COLO829 (cell line): ENCODE measurements at regions not wholly inside any gene's neighbourhood (a gene's known extent, or its start where the extent isn't known, plus 50 kb on each side); places are given as distances from the start of the nearest gene placed in this dataset.

Experiments
- DNase-seq: peaks from one replicate; pipeline ENCODE4 v3.0.0; 2012; ENCODE audit warnings: low spot score

DNA sequence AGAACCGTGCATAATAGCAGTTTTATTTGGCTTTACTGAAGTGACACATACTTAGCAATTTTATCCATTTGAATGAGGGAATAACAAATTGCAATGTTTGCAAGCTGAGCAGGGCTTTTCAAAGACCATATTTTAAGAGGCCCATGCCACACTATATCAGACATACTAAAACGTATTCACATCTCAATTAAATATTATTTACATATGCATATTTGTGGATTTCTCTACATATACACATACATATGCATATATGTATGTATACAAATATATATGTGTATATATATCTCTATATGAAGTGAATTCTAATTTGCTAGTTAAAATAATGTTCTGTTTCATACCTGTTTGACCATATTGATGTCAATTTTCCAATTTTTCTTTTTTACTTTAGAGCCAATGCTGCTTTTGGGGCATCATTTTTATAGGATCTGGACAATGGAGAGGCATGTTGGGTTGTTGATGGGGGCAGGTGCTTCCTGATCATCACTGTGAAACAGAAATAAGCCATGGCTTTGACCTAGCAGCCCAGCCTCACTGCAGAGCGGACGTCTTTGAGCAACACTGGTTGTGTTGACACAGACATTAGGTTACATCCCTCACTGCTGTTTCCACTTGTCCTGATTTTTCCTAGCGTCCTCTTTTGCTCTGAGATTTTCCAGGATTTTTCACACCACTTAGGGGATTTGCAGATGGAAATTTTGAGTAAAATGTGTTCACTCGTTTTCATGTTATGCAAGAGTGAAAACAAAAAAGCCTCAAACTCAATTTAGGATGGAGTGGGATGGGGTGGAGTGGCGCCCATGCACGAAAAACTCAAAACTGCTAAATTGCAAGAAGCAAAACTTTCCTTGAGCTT is 56.9 kb downstream of the RDH14 start:
- no peak for DNase-seq

DNA sequence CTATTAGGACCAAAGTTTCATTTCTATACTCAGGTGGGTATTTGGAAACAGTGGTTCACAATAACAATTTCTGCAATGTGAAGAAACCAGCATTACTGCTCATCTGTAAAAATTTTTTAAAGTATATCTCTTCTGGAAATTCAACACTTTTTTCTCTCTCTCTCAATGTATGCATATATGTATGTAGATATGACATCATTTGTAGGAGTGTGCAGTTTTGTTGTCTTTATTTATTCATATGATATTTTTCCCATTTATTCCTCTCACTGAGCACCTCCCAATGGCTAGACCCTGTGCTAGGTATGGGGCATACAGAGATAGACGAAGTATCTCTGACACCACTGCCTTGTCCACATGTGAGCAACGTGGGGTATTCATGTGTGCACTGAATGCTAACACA is 58.3 kb downstream of the RDH14 start:
- no peak for DNase-seq

DNA sequence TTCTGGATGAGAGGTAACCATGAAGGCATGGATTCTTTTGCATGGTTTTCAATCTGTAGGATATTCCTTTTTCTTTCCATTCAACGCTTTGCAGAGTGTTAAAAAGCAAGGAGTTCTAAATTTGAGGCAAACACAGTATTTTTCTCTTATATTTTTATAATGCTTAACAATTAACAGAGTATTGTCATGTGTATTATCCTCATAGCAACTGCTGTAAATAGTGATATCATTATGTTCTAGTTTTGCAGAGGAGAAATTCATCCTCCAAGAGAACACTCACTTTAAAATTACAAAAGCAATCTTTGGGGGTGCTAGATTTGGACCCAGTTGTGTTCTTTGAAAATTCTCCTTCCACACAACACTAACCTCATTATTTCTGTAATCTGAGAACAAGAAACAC is 58.7 kb downstream of the RDH14 start:
- no peak for DNase-seq

DNA sequence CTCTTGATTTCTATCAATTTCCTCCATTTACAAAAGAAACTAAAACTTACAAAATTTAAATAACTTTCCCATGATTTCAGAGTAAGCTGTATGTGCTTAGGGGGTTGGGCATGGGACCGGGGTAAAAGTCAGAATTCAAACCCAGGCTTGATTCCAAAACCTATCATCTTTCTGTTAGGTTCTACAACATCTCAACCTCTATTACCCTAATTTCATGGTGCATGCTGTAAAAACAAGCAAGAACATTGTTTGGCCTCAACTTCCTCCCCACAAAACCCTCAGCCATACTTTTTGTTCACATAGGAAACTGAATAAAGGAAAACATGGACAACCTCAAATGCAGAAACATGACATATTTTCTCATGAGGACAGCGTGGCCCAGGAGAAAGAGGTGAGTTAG is 59.3 kb downstream of the RDH14 start:
- no peak for DNase-seq

DNA sequence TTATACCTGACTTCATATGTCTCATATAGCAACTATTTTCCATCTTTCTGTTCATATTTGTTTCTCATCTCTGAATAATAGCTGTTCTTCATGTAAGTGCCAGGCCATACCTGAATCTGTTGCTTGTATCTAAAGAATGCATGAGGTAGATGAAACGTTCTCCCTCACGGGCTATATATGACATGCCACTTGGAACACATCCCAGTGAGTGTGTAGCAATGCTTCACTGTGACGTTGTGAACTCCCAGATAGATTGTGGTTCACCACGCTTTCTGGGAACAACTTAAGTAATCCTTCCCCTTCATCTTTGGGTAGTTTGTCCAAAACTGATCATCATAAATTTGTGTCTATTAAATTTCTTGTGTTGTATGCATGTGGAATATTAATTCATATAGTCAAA is 60.1 kb downstream of the RDH14 start:
- DNase-seq: no peak

DNA sequence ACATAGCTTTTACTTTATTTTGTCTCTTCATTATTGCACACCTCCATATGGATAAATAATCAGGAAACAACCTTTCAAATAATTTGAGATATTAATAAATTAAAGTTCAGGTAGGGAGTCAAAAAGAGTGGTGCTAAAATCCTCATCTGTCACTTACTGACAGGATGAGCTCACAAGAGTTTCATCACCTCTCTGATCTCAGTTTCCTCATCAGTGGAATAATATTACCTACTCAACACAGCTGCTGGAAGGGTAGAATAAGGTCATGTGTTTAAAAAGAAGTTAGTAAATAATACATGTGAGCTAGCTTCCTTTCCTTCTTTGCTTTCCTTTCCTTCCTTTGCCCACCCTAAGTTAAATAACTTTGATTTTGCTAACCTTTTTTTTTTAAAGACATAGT is 61.9 kb downstream of the RDH14 start:
- DNase-seq: no peak

DNA sequence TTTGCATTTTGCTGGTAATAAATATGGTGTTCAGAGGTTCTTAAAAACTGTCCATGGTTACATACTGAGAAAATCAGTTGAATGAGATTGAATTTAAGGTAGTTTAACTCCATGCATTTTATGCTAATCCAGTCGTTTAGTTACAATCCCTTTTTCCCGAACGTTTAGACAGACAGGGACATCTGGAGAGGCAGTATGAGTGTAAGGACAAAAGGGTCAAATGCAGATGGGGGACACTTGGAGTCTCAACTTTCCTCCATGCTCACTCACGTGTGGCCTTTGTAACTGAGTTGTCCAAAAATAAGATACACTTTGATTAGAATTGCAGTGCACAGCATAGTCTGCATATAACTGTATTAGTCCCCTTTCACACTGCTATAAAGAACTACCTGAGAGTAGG is 63.9 kb downstream of the RDH14 start:
- DNase-seq: no peak

DNA sequence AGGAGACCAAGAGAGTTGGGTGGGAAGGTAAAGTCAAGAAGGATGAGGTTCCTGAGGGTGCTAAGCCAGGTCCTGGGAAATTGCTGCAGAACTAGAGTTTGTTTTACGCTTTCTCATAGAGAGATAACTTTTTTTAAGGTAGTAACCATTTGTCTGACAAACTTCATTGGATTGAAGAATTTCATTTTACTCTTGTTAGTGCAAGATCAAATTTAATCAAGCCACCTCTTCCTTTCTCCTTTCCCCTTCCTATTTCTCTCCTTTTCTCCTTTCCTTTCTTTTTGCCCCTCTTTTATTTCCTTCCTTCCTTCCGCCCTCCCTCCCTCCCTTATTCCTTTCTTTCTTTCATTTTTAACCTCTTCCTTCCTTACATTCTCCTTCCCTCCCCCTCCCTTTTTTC is 65.4 kb downstream of the RDH14 start:
- no peak for DNase-seq

DNA sequence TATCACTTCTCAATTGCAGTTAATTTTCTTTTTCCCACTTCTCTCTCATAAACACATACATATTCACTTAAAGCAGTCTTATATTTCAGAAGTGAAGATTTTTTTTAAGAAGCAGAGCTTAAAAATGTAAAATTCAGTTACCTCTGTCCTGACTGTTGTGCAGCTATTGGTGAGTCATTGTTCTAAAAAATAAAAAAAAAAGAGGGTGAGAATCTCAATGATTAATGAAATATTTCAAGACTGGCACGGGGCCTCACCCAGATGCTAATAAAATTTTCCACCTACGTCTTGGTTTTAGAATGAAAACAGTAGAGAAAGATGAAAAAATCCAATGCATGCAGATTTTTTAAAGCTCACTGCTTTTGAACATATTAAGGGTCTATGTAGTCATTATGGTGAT is 67.7 kb downstream of the RDH14 start:
- no peak for DNase-seq

DNA sequence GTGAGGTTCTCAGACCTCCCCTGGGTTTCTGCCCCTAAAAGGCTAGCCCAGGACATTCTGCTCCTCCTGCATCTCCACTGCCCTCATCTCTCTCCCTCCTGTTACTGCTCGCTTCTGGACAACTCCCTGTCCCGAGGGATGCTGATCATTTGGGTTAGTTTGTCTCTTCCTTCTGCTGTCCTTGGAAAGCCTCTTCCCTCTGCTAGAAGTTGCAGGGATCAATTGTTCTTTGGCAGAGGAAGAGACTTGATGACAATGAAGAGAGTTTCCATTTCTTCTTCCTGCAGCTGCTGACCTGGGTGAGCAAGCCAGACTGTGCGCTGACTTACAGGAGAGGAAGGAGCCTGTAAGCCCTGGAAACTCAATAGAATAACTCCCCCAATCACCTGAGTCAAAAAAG is 68.9 kb downstream of the RDH14 start:
- no peak for DNase-seq

DNA sequence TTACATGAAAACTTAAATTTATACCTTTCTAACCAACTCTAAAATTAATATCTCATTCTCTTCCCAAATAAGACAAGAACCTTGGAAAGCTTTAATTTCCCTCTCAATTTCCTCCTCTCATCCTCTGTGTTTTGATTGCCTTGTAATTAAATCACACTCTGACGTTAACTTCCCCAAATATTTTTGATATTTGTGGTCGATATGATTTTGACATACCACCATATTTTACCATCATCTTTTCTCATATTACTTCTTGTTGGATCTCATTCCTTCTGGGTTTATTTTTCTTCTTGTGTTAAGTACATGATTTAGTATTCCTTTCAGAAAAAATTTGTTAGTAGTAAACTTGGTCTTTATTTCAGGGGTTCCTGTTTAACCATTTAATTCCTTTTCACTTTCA is 69.6 kb downstream of the RDH14 start:
- no peak for DNase-seq

DNA sequence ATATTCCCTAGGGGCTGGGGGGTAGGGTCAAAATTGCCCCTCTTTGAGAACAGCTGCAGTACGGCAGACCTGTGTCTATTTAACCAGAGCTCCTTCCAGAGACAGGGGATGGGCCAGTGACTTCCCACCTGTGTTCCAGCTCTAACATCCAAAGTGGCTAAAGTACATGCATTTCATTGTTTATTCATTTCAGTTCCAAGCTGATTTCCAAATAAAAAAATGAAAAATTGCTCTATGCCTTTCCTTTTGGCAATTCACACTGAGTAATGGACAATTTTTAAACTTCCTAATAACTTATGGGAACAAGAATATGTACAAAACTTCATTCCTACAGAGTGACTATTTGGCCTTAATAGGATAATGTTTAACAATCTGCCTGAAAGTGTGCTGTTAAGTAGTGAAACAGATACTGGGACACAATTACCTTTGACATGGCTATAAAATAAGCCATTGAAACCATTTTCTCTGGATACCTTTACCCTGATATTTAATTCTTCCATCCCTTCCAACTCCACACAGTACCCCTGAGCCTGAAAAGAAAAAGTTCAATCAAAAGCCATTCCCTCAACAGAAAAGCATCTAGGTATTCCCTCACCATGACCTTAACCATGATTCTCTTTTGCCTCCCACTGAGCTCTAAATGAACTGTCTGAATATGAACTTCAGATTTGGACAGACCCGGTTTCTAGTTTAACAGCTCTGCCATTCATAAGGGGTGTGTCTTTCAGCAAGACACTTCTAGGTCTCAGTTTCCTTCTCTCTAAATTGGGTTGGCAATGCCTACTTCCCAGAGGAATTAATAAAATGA is 73.1 kb downstream of the RDH14 start:
- no peak for DNase-seq

DNA sequence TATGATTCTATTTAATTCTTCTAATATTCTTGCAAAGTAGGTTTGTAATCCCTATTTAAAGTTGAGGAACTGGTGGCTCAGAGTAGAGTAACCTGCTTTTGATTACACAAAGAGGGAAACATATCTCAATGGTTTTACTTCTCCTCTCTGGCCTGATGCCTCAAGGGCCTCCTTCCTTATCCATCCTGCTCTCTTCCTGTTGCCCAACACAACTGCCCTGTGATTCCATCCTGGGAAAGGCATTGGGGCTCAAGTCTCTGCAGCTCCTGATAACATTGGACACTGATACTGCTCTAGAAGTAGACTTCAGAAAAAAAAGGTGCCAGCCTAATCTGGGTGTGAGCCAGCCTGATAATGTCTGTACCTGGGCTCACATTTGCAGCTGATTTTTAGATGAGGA is 75.8 kb downstream of the RDH14 start:
- no peak for DNase-seq

DNA sequence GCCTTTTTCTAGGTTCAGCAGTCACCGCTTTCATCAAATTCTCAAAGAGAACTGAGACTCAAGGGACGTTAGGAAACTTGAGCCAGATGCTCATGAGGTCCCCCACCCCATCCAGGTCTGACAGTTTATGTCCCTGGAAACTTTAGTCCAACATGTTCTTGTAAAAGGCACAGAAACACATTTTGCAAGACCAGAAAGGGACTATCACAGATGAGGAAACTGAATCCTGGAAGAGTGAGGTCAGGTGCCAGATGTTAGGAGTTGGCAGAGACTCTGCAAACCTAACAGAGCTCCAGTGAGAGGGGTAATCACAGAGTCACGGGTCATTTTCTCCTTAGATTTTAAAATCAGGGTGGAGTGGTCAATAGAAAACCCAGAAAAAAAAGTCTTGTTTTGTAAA is 76.6 kb downstream of the RDH14 start:
- DNase-seq: no peak

DNA sequence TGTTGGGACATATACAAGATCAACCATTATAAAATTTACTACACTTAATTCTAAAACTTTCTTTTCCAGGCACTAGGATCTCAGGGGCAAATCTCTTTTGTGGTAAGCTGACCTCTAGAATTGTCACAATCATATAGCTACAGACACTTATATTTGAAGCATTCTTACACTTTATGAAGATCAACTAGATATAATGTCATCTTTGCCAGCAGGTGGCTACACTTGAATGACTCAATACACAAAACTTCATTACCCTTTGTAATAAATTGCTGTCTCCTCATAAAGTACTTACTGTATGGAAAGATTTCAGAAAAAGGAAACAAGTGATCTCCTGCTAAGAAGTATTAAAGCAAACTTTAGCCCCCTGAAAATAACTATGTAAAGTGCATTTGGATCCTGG is 77.8 kb downstream of the RDH14 start:
- no peak for DNase-seq

DNA sequence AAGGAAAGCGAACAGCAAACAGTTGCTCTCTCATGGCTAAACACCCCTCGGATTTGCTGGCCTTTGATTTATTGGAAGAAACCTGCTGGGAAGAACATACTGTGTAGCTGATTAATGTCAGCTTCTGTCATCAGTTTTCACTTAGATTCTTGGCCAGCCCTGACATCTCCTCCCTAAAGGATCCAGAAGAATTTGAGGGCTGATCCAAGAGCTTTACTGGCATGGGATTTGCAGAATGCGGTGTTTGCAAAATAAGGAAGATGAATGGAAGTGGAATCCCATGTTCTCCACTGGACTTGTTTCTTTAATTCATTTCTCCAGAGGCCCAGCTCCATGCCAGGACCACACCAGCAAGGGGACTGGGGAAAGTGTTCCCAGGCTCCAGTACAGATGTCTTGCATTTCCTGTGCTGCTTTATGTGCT is 80.5 kb downstream of the RDH14 start:
- DNase-seq: no peak

DNA sequence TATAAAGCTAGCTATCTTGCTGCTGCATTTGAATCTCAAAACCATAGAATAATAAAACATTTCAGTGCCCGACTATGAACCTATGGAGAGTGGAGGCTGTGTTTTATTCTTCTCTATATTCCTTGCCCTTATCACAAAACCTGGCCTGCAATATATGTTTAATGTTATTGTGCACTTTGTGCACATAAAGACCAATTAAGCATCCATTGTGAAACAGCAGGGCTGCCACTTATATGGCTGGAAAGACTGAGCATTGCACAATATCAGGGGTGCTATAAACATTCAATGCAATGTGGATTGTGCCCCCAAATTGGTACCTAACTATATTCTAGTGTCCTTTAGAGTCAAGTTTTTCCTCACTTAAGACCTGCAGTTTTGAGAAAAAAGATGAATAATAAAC is 83.2 kb downstream of the RDH14 start:
- DNase-seq: no peak

DNA sequence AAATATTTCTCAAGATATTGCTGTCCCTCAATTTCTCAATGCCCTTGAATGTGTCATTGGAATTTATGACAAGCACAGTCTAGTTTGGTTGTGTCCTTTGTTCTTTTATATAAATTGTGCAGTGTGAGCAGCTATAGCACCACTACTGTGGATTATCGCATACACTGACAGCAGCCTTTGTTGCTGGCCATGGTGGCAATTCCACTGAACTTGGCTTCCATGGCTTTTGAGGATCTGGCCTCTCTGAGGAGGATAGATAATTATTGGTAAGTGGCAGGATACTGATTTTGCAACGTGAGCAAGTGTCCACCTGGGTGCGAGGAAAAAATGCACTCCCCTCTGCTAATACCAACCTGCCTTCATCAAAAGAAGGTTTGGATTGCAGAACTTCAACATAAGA is 84.0 kb downstream of the RDH14 start:
- no peak for DNase-seq

DNA sequence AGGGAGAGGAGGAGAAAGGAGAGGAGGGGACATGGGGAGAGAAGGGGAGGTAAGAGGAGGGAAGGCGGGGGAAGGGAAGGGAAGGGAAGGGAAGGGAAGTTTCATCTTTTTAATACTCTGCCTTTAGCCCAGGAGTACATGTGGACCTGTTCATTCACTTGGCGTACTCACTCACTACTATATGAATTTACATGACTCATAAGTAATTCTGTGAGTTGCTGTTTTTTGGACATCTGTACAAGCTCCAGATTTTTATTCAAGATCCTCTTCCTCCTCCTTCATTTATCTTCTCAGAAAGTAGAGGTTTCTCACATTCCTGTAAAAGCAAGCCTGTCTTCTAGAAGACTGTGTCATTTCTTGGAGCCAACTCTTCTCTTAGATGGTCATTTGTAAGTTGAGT is 84.6 kb downstream of the RDH14 start:
- DNase-seq: no peak

DNA sequence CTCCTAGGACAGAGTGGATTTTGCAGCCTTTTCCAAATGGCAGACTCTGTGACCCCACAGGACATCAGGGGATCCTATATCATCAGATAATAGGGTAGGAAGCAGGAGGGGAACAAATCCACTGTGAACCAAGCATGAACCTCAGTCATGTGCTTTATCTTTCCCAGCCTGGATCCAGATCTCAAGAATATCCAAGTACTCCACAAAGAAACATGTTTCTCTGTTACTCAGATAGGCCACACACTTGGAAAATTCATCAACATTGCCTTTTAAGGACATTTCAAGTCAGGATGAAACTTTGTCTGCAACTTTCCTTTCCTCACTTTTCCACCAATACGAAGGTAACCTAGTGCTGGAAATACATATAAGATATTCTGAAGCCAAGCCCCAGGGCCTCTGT is 85.8 kb downstream of the RDH14 start:
- no peak for DNase-seq

DNA sequence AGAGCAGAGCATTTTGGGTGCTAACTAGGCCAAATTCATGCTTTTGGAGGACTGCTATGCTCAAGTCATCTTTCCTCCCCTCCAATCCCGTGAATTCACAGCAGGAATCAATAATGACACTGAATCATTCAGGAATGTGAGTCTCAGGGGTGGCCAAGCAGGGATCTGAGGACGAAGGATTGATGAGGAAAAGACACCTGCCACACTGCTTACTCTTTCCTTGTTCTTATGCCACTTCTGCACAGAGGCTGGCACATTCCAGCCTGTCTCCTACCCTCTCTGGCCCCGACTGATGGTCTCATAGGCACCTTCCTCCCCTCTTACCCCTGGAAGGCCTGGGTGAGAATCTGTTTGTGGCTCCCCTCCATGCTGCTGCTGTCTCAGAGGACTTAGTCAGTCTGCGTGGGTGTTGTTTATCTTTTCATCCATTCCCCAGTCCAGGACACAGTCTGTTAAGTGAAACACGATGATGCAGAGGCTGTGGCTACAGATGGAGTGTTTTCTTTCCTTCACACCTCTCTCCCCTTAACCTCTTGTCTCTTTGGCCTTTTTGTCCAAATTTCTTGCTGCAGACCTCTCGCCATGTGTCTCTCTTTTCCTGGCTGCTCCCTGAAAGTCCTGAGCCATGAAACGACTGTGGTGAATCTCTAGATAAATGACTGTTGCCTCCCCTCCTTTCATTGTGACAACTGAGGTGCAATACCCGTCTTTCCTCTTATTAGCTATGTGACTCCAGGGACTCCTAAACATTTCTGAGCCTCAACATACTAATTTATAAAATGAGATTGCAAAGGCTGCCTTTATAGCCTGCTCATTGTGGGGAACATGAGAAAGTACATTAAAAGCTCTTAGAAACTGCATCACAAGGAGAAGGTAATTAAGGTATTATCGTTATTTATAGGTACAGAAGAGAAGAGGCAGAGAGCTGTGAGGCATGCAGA is 86.9 kb downstream of the RDH14 start:
- DNase-seq: peak; percentile 39

DNA sequence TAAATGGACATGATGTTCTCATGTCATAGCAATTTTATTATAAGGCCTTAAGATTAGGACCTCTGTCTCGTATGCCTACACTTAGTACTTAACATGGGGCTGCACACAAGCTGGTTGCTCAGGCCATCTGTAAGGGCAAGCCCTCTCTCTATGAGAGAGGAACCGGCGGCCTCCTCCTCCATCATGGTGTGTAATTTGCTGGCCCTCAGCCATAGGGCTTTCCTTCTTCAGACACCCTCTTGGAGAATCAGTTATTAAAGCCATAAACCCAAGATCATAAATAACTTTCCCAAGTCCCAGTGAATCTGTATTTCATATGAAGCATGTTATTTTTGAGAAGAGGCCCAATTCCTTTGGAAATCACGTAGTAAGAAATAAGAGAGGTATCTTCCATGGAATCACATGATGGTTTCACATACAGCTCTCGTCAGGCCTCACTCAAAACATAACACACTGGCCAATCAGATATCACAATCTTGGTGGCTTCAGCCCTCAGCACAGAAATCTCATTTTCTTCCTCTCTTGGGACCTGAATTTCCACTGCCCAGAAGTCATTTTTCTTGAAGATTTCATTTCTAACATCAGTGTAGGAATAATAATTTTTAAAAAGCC is 92.6 kb downstream of the RDH14 start:
- DNase-seq: no peak
